SK-N-SH (cell line): ENCODE measurements at regions not wholly inside any gene's neighbourhood (a gene's known extent, or its start where the extent isn't known, plus 50 kb on each side); places are given as distances from the start of the nearest gene placed in this dataset.

Experiments
- CTCF ChIA-PET: fragments of 300-600, 350-600 bp; formaldehyde crosslinking; extraction: SDS; loops from one replicate; lab custom pipeline; 2021; lab: Yijun Ruan, JAX
- POLR2A ChIA-PET: fragments of 350-600 bp; sonication (Branson Sonifier 250); formaldehyde crosslinking; extraction: SDS; loops from one replicate; lab custom pipeline; 2020; ENCODE audit warnings: antibody characterized with exemption, inconsistent platforms; lab: Yijun Ruan, JAX
- DNase-seq: peaks from one replicate; pipeline ENCODE4 v3.0.0; 2012
- H2AFZ ChIP-seq: fragments of 200-600 bp; sonication (generic); 2 replicates; pipeline ENCODE4 v1.8.1; 2016; ENCODE audit warnings: antibody characterized with exemption, mild to moderate bottlenecking, low read depth
- H3F3A ChIP-seq: fragments of 200-600 bp; sonication (generic); replicated peaks from 2 replicates; pipeline ENCODE3; 2016; ENCODE audit warnings: antibody characterized with exemption, mild to moderate bottlenecking; ENCODE audit not compliant: insufficient read depth
- H3K27ac ChIP-seq, 2 experiments: fragments of 200-500 bp in 1 of 2; fragments of 200-600 bp in 1 of 2; sonication (Bioruptor generic) in 1 of 2; sonication (generic), shearing (Covaris generic) in 1 of 2; 2 replicates each; pipeline versions ENCODE4 v1.5.1 to v1.6.1; 2014 to 2016; ENCODE audit warnings: low read depth in 2 of 2, inconsistent platforms in 1 of 2, low read length in 1 of 2, mild to moderate bottlenecking in 1 of 2, mixed read lengths in 1 of 2
- H3K27me3 ChIP-seq: fragments of 200-600 bp; sonication (generic), shearing (Covaris generic); 2 replicates; pipeline ENCODE4 v1.6.1; 2016; ENCODE audit warnings: mixed run types; ENCODE audit not compliant: insufficient read depth
- H3K36me3 ChIP-seq, 2 experiments: fragments of 200-500 bp in 1 of 2; fragments of 200-600 bp in 1 of 2; sonication (Bioruptor generic) in 1 of 2; sonication (generic) in 1 of 2; replicated peaks in 1 of 2; 2 replicates each; pipeline versions ENCODE3 to v1.5.1; 2014 to 2016; ENCODE audit warnings: low read length in 1 of 2, mild to moderate bottlenecking in 1 of 2; ENCODE audit not compliant: insufficient read depth in 2 of 2, control insufficient read depth in 1 of 2
- H3K4me1 ChIP-seq, 2 experiments: fragments of 200-500 bp in 1 of 2; fragments of 200-600 bp in 1 of 2; sonication (Bioruptor generic) in 1 of 2; sonication (generic), shearing (Covaris generic) in 1 of 2; 2 replicates each; pipeline versions ENCODE4 v1.5.1 to v1.6.1; 2014 to 2016; ENCODE audit warnings: low read depth in 1 of 2, low read length in 1 of 2, mixed run types in 1 of 2; ENCODE audit not compliant: insufficient read depth in 2 of 2, control insufficient read depth in 1 of 2
- H3K4me2 ChIP-seq: fragments of 200-600 bp; sonication (generic), shearing (Covaris generic); 2 replicates; pipeline ENCODE4 v1.6.1; 2017; ENCODE audit warnings: mixed run types
- H3K4me3 ChIP-seq, 2 experiments: fragments of 200-500 bp in 1 of 2; fragments of 200-600 bp in 1 of 2; sonication (Bioruptor generic) in 1 of 2; sonication (generic), shearing (Covaris generic) in 1 of 2; 2 replicates each; pipeline versions ENCODE4 v1.5.1 to v1.8.1; 2014 to 2016; ENCODE audit warnings: low read depth in 2 of 2, inconsistent platforms in 1 of 2, low read length in 1 of 2, mild to moderate bottlenecking in 1 of 2, mixed read lengths in 1 of 2, moderate library complexity in 1 of 2
- H3K79me2 ChIP-seq: fragments of 200-600 bp; sonication (generic); 2 replicates; pipeline ENCODE4 v1.8.1; 2017; ENCODE audit warnings: mild to moderate bottlenecking; ENCODE audit not compliant: insufficient read depth
- H3K9ac ChIP-seq: fragments of 200-600 bp; sonication (generic); 2 replicates; pipeline ENCODE4 v1.6.1; 2017; ENCODE audit warnings: mixed run types
- H3K9me2 ChIP-seq: fragments of 200-600 bp; sonication (generic); 2 replicates; pipeline ENCODE4 v1.6.1; 2017; ENCODE audit warnings: mixed run types
- H3K9me3 ChIP-seq: fragments of 200-600 bp; sonication (generic); 2 replicates; pipeline ENCODE4 v1.6.1; 2017; ENCODE audit warnings: mixed run types, mild to moderate bottlenecking, moderate library complexity
- H4K20me1 ChIP-seq: fragments of 200-600 bp; sonication (generic); 2 replicates; pipeline ENCODE4 v1.6.1; 2017; ENCODE audit warnings: mild to moderate bottlenecking, mixed run types; ENCODE audit not compliant: insufficient read depth
- ELF1 ChIP-seq: IDR thresholded peaks from 2 replicates; pipeline ENCODE4 v1.4.0; 2012
- MAX ChIP-seq: IDR thresholded peaks from 2 replicates; pipeline ENCODE4 v1.4.0; 2012; ENCODE audit warnings: low read depth
- POLR2AphosphoS5 ChIP-seq: IDR thresholded peaks from 2 replicates; pipeline ENCODE4 v1.6.1; 2012; ENCODE audit warnings: low read depth, low read length
- SIN3A ChIP-seq: IDR thresholded peaks from 2 replicates; pipeline ENCODE4 v1.6.1; 2012; ENCODE audit warnings: low read depth, mild to moderate bottlenecking, low read length, moderate library complexity, borderline replicate concordance
- SMC3 ChIP-seq: IDR thresholded peaks from 2 replicates; pipeline ENCODE4 v1.6.1; 2012; ENCODE audit warnings: low read depth, low read length, improper control_type of control experiment
- USF2 ChIP-seq: fragments of 150-350 bp; IDR thresholded peaks from 2 replicates; pipeline ENCODE4 v1.6.1; 2017; ENCODE audit warnings: antibody characterized with exemption, low read length, low read depth, borderline replicate concordance
- ZBTB33 ChIP-seq: IDR thresholded peaks from 2 replicates; pipeline ENCODE4 v1.4.0; 2012; ENCODE audit warnings: low read depth, borderline replicate concordance
- WGBS: methylation state at CpG from one replicate; pipeline ENCODE4 v1.1.6; 2017; ENCODE audit warnings: low lambda C conversion rate; 5-methylcytosine and 5-hydroxymethylcytosine counted together

GRCh38 chr16:17926461-17926860, 410.1 kb downstream of the NPIPA8 start:
- Histone ChIP-seq H3K36me3 (no peaks in the 10 kb centered on the region), H3K4me2 (no peak overlapping the region), H2AFZ (no peak overlapping the region), H3K9ac (no peak overlapping the region), H3K27ac (no peak overlapping the region), H3K9me3 (no peaks in the 10 kb centered on the region), H3K9me2 (no peaks in the 10 kb centered on the region), H3K4me3 (no peak overlapping the region), H3K79me2 (no peaks in the 10 kb centered on the region), H3K4me1 (no peaks in the 10 kb centered on the region), H3F3A (no peaks in the 10 kb centered on the region), H3K27me3 (no peaks in the 10 kb centered on the region), H4K20me1 (no peaks in the 10 kb centered on the region)
- WGBS: 52% methylated on average over 5 of the region's 5 CpGs
- no peak for DNase-seq
- POLR2A ChIA-PET: no interaction called here
- CTCF ChIA-PET: interaction anchor here (0.6 to 1.7 kb wide), 2 partner anchors 21 to 391 kb away, joined by 3 to 4 read pairs; no protein-coding TSS in a partner anchor
- TF ChIP-seq ZBTB33 (no peak), POLR2AphosphoS5 (no peak)

GRCh38 chr16:17925761-17926160, 410.8 kb downstream of the NPIPA8 start:
- no peaks in the 10 kb centered on the region for H3K27me3 ChIP-seq
- TF ChIP-seq POLR2AphosphoS5: no peak
- TF ChIP-seq USF2: no peak
- TF ChIP-seq SMC3: no peak
- TF ChIP-seq MAX: no peak
- no peak for TF ChIP-seq SIN3A
- TF ChIP-seq ELF1: no peak
- no peaks in the 10 kb centered on the region for H3K79me2 ChIP-seq
- H3K9ac ChIP-seq: no peak overlapping the region
- no peak overlapping the region for H3K27ac ChIP-seq
- H2AFZ ChIP-seq: no peak overlapping the region
- no peaks in the 10 kb centered on the region for H3F3A ChIP-seq
- ChIA-PET CTCF (no interaction called here), POLR2A (no interaction called here)
- no peak overlapping the region for H3K4me2 ChIP-seq
- H3K9me2 ChIP-seq: no peaks in the 10 kb centered on the region
- no peaks in the 10 kb centered on the region for H4K20me1 ChIP-seq
- 62% methylated on average over 6 of the region's 6 CpGs for WGBS
- H3K36me3 ChIP-seq: no peaks in the 10 kb centered on the region
- H3K4me1 ChIP-seq: no peaks in the 10 kb centered on the region
- DNase-seq: no peak
- H3K9me3 ChIP-seq: no peaks in the 10 kb centered on the region
- no peak overlapping the region for H3K4me3 ChIP-seq
